HG03354 (cell line): ENCODE measurements at regions not wholly inside any gene's neighbourhood (a gene's known extent, or its start where the extent isn't known, plus 50 kb on each side); places are given as distances from the start of the nearest gene placed in this dataset.
"Not testable (repeated sequence)": the region's sequence is repeated elsewhere in the genome, so short reads cannot be mapped to it uniquely, and the experiment has no call there.

Source experiments
- ATAC-seq: cut with Tn5 transposase; IDR thresholded peaks from one replicate; pipeline ENCODE4 v1.9.1; 2021; ENCODE audit warnings: mild to moderate bottlenecking; ENCODE audit not compliant: unreplicated experiment, poor library complexity, severe bottlenecking

DNA sequence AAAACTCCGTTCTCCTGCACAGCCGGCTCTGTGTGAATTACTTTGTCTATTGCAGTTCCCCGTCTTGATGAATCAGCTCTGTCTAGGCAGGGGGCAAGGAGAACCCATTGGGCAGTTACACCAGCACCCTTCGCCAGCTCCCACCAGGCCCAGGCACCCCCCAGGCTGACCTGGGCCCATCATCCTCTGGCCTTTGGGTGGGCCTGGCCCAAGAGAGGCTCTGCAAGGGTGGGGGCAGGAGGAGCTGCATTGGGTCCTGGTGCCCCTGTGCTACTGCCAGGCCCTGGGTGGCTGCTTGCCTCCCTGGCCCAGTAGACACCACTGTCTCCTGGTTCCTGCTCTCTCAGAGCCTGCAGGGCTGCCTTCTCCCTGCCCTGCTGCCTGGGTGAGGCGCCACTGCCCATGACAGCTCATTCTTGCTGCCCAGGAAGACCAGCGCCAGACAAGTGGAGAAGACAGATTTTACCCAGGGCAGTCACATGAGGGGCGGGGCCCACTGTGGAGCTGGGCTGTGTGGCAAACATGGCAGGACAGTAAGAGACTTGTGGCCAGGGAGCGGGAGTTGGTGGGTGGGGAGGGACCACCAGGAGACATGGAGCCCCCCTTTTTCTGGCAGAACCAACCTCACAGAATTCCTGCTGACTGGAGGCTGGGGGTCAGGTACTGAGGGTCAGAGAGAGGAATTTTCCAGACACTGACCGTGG lies 67.2 kb downstream of the MRPL36 start:
- ATAC-seq = no peak

DNA sequence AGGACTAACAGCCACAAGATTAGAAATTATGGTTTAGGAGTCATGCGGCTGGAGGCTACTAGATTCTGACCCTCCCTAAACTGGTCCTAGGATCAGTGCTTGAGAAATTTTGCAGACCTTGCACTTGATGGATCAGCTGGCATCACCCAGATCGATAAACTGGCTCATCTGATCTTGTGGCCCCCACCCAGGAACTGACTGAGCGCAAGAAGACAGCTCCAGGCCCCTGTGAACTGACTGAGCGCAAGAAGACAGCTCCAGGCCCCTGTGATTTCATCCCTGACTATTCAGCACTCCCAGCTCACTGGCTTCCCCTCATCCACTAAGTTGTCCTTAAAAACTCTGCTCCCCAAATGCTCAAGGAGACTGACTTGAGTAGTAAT lies 67.8 kb downstream of the MRPL36 start:
- not testable (repeated sequence) for ATAC-seq

DNA sequence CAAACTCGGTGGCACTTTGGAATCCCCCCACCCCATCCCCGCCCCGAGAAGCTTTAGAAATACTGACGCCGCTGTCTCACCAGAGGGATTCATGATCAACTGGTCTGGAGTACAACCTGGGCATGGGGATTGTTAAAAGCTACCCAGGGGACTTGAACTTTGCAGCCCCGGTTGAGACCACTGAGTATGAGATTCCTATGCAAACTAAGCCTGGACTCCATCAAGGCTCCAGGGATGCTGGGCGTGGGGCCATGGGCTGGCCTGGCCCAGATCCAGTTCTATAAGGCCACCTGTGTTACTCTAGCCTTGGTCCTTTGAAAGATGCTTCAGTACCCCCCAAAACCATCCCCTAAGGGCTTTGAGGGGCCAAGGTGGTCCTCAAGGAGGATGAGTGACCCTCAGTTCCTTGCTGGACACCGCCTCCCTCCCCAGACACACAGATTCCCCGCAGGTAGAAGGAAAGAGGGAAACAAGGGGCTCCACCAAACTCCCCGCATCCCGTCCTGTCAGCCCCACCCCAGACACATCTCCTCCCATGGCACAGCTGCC lies 68.5 kb downstream of the MRPL36 start:
- ATAC-seq = no peak

DNA sequence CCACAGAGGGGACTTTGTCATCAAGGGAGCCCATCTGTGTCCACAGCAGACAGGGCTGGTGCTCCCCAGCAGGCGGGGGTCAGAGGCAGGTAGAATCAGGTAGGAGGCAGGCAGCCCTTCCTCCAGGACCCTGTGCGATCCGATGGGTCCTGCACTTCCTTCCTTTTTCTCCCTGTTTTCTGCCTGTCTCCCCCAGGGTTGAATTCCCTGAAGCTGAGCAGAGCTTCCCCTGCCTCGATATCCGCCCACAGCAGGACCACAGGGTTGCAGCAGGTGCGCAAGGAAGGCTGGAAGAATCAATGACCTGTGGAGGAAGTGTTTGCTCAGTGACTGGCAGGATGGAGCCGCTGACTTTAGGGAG lies 69.2 kb downstream of the MRPL36 start:
- ATAC-seq = no peak

DNA sequence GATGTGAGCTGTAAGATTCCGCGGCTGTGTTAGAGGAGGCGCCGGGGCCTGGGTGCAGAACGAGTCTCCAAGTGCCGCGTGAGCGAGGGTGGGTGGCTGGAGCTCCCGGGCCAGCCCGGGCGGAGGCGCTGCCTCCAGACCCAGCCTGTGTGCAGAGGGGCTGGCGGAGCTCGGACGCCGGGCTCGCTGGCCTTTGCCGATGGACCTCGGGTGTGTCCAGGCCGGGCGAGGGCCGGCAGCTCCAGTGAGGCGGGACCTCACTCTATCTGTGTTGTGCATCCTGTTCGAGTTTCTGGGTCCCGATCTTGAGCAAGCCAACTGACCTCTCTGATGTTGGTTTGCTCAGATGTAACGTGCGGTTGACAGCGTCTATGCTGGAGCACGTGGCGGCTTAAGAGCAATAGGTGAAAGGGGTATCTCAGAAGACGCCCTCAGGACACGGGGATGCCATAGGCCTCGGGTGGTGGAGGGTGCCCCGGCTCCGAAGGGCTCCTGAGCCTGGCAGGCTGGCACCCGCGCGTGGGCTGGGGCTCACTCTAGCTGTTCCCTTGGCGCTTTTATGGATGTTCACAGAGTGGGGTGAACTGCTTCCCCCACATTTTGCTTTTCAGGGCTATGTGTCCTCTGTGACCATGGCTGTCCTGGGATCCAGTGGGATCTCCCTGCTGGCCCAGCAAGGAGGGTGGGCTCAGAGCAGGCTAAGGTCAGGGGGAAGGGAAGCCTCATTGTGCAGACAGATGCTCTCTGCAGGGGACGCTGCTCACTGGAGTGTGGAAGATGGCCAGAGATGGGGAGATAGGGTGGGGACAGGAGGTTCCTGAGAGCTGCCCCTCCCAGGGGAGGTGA lies 69.8 kb downstream of the MRPL36 start:
- ATAC-seq = no peak

DNA sequence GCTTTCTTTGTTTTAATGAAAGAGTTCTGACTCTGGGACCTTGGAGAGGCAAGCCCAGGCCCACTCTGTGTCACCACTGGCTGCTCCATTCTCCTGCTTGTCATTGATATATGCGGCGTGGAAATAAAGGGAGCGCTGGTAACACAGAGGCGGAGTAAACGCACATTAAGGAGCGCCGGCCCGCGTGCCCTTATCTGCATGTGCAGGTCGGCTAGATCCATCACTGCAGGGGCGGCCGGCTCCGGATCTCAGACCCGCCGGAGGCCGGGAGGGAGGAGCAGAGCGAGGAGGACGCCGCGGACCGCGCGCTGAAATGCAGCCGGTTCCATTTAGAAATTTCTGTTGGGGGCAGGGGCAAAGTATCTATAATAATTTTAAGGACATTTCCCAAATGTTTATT lies 70.8 kb downstream of the MRPL36 start:
- no peak for ATAC-seq

DNA sequence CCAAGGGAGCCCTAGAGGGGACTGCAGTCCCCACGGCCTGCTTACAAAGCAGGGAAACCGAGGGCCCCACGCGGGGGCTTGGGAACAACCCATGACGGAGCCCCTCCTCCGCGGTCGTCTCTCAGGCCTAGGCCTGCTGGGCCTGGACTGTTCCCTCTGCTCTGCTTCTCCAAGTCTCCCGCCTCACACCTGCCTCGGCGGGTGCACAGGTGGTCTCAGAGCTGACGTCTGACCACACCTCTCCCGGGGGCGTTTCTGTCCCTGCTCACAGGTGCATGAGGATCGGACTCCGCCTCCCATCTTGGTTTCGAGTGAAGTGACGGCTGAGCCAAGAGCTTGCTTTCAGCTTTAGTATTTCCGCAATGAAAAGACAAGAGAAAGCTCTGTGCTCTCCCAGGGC lies 72.1 kb downstream of the MRPL36 start:
- ATAC-seq = no peak

DNA sequence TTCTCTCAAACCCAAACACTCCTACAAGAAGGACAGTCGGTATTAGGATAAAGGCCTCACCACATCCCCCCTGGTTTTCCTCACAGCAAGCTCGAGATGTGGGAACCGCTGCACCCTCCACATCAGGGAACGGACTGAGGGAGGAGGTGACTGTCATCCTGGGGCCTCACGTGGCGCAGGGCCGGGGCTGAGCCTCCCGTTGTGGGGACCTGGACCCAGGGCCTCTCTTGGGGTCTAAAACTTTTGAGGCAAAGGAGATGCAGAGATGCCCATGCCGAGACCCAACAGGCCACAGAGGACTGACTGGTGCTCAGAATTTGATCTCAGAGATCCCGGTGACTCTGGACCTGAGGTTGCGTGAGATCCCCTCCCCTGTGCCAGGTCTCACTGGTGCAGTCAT lies 72.7 kb downstream of the MRPL36 start:
- ATAC-seq = no peak

DNA sequence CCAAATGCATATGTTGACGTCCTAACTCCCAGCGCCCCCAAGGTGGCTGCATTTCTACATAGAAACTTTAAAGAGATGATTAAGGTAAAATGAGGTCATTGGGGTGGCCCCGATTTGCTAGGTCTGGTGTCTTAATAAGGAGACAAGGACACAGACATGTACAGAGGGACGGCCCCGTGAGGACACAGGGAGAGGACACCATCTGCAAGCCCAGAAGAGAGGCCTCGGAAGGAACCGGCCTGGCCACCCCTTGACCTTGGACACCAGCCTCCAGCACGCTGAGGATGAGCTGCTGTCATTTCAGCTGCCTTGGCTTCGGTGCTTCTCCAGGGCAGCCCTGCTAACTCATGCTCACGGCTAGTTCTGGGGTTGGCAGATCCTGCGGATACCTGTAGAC lies 73.2 kb downstream of the MRPL36 start:
- ATAC-seq = no peak

DNA sequence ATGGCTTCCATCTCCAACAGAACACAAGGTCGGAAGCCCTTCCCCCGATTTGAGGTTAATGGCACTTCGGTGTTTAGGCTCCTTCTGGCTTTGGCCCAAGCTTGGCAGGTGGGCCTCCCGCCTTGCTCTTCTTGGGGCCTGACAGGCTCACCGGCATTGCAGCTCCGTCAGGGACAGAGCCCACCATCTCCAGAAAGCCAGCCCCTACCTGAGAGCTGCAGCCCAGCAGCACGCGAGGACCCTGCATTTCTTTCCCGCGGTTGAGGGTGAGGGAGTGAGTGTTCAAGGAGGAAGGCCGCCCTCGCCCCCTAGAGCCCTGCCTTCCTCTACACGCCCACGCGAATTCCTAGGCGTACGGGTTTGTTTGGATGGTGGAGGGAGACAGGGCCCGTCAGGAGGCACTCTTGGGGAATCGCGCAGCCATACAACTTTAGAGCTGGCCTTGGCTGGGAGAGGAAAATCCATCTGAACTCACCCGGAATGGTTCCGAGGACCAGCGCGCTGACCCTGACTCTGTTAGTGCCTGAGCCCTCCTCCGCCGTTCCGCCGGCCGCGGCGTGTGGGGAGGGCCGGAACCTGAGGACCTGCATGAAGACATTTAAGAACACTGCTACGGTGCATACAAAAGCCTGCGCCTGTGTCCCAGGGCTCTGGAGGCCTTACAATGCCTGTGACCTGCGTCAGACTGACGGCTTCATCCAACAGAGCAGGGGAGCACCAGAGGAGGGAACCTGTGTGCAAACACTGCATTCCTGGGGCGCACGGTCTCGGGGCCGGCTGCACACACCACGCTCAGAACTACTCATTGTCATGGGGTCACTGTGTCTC lies 73.8 kb downstream of the MRPL36 start:
- no peak for ATAC-seq

DNA sequence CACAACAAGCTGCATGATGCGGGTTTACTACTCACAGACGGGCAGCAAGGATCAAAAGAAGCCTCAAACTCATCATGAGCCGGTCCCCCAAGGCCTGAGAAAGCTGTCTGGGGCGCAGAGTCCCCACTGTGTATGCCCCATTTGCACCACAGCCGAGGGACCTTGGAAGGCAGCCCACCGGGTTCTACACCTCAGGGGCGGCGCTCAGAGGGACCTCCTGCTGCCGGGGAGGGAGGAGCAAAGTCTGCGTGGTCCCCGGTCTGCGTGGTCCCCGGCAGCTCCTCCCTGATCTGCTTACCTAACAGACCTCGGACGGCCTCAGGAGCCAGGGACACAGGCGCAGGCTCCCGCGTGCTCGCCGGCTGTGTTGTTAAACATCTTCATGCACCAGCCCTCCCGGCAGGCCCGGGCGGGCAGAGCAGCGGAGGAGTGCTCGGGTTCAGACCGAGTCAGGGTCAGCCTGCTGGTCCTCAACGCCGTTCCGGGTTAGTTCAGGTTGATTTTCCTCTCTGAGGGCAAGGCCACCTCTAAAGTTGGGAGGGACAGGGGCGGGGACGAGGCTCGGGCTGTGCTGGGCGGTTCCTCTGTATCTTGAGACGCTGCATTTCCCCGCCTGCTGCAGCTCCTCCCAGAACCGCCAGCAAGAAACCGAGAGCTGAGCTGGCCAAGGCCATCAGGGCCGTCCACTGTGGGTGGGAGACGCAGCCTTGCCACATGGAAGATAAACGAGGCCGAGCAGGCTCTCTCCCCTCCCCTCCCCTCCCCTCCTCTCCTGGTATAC lies 74.6 kb downstream of the MRPL36 start:
- ATAC-seq = no peak

DNA sequence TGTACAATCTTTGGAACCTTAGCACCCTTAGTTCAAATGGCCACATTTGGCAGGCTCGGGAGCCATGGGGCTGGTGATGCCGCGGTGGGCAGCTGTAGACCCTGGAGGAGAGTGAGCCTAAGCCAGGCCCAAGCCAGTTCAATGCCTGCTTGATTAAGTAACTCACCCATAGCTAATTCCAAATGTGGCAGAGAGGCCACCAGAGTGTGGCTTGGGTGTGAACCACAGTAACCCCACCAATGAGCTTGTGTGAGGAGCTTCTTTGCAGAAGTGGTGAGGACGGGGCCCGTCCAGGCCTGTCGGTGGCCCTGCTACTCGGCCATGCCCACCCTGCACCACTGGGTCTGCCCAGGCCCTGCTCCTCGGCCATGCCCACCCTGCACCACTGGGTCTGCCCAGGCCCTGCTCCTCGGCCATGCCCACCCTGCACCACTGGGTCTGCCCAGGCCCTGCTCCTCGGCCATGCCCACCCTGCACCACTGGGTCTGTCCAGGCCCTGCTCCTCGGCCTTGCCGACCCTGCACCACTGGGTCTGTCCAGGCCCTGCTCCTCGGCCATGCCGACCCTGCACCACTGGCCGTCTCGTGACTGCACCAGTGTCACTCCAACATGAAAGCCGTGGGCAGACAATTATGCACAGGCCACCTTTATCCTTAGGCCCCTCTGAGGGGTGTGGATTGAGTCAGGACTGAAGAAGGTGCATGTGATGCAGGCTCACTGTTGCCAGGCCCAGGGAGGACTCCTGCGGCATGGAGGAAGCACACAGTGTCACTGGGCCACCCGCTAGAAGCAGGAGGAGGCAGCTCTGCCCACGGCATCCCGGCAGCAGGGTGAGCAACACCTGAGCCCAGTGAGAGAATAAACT lies 75.4 kb downstream of the MRPL36 start:
- ATAC-seq = no peak

DNA sequence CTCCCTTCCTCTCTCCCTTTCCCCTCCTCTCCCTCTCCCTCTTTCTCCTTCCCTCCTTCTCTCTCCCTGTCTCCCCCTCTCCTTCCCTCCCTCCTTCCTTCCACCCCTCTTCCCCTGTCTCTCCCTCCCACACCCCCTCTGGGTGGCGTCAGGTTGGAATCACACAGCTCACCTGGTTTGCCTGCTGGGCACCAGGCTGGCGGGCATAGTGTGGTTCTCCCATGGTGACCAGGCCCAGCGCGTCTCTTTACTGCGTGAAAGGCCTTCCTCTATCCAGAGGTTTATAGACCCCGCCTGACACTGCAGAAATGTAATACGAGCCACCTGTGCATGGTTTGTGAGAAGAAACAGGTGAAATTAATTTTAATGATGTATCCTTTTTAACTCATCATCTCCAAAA lies 76.2 kb downstream of the MRPL36 start:
- no peak for ATAC-seq

DNA sequence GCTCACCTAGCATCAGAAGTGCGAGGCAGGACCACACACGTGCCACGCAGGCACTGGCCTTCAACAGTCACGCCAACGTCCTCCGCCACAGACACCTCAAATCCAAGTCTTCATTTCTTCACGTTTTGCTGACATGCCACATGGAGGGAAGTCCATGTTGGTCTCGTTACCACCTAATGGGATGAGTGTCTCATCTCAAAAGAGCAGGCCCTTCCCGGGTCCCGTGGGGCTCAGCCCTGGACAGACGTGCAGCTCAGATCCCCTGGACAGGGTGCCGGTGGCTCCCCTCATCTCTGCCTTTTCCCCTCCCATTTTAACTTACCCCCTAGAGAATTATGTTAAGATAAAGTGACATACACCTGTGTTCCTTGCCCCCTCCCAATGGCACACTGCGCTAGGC lies 76.8 kb downstream of the MRPL36 start:
- no peak for ATAC-seq

DNA sequence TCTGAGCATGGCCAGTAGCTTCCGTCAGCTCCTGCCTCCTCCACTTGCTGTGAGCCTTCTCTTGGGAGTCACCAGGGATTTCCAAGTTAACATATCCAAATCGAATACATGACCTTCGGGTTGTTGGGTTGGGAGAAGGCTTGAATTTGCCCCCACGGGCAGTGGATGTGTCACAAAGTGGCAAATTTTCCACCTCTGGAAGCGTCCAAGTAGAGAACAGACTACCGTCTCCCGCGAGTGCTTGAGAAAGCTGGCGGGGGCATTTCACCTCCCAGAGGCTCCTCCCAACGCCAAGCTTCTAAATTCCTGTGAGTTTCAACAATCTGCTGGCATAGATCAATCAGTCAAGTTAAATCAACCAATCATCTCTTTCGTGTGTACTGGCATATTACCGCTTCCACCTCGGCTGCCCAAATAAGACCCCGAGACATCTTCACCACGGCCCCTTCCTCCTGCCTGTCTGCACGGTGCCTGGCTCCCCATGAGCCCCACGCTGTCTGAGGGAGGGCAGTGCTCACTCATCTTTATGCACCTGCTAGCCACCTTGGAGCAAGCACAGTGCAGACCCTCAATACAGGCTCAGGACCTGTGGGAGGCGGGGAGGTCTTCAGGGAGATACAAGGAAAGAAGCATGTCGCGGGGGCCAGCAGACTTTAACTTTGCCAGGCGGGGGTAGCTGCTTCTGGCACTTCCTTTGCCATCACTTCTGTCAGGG lies 79.1 kb downstream of the MRPL36 start:
- no peak for ATAC-seq

DNA sequence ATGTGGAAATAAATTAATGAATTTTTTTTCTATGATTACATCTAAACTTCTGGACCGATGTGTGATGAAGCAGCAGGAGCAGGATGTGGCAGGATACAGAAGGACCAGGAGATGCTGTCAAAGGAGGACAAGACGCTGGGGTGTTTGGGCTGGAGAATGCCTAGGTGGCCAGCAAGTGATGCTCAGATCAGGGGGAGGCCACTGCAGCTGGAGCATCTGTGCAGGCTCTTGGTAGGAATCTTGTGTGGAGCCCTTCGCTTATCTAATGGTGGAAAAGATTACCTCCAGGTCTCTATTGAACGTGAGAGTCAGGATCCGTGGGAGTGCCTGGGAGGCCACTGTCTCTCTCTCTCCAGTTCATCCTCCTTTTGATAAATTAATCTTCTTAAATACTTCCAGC lies 79.8 kb downstream of the MRPL36 start:
- ATAC-seq = no peak

DNA sequence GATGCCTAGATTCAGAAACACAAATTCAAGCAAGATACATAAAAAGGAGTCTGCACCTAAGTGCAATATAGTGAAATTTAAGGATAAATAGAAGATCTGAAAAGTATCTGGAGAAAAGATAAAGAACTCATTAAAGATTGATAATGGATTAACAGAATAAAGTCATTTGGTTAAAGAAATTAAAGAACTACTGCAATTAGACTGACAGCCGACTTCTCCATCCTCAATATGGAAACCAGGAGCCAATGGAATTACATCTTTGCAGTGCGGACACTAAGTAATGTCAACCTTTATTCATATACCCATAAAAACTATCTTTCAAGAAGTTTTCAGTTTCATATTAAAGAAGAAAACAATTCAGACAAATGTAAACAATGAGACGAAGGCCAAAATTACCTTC lies 81.0 kb downstream of the MRPL36 start:
- no peak for ATAC-seq

DNA sequence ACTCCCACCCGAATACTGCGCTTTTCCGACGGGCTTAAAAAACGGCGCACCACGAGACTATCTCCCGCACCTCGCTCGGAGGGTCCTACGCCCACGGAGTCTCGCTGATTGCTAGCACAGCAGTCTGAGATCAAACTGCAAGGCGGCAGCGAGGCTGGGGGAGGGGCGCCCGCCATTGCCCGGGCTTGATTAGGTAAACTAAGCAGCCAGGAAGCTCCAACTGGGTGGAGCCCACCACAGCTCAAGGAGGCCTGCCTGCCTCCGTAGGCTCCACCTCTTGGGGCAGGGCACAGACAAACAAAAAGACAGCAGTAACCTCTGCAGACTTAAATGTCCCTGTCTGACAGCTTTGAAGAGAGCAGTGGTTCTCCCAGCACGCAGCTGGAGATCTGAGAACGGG lies 89.5 kb downstream of the MRPL36 start:
- not testable (repeated sequence) for ATAC-seq
